ENCODE measurements at regions not wholly inside any gene's neighbourhood (a gene's known extent, or its start where the extent isn't known, plus 50 kb on each side); places are given as distances from the start of the nearest gene placed in this dataset.

- TF ChIP-seq LEF1 (IDR thresholded peaks at IDR 0.05; ENCODE audit: borderline replicate concordance) (no peak), L3MBTL2 (conservative IDR thresholded peaks at IDR 0.05) (no peak), SP1 (IDR thresholded peaks at IDR 0.05) (no peak), ELF4 (IDR thresholded peaks at IDR 0.05) (no peak), BHLHE40 (IDR thresholded peaks at IDR 0.05; ENCODE audit: borderline replicate concordance) (no peak), ZNF384 (IDR thresholded peaks at IDR 0.05) (no peak), TARDBP (IDR thresholded peaks at IDR 0.05) (no peak), FOXM1 (IDR thresholded peaks at IDR 0.05; ENCODE audit: borderline replicate concordance) (no peak), FOXK2 (IDR thresholded peaks at IDR 0.05) (no peak)
Measured at GRCh38 chr2:59296279-59296678, 1055.2 kb upstream of the FANCL start.

Measured in HEK293T (cell line).